Psoas muscle (tissue), 7 donors: ENCODE measurements at regions not wholly inside any gene's neighbourhood (a gene's known extent, or its start where the extent isn't known, plus 50 kb on each side); places are given as distances from the start of the nearest gene placed in this dataset.

ENCODE experiments used
- ATAC-seq, 4 donors: fragments of 200-7000 bp; cut with Tn5 transposase; one replicate each; pipeline ENCODE4 v1.9.1; 2020; ENCODE audit warnings: moderate library complexity in 3 of 4, mild to moderate bottlenecking in 2 of 4
- DNase-seq, 2 donors: peaks; one replicate each; pipeline ENCODE4 v3.0.0-alpha.2; 2020
- H3K27ac ChIP-seq: fragments of 200-600 bp; one replicate; pipeline ENCODE4 v1.8.0; 2022
- H3K27me3 ChIP-seq, 3 donors: fragments of 200-600 bp in 1 of 3; one replicate each; pipeline versions ENCODE4 v1.6.1 to v1.8.0; 2013 to 2022; ENCODE audit warnings: low read length in 2 of 3, mild to moderate bottlenecking in 2 of 3, moderate library complexity in 1 of 3; ENCODE audit not compliant: insufficient read depth in 3 of 3
- H3K36me3 ChIP-seq, 2 donors: fragments of 200-600 bp in 1 of 2; one replicate each; pipeline versions ENCODE4 v1.6.1 to v1.8.0; 2013 to 2022; ENCODE audit warnings: low read depth in 1 of 2, mild to moderate bottlenecking in 1 of 2, moderate library complexity in 1 of 2; ENCODE audit not compliant: insufficient read depth in 1 of 2
- H3K4me1 ChIP-seq: fragments of 200-600 bp; one replicate; pipeline ENCODE4 v1.8.0; 2022
- H3K4me3 ChIP-seq: fragments of 200-600 bp; one replicate; pipeline ENCODE4 v1.8.0; 2022; ENCODE audit warnings: mild to moderate bottlenecking
- H3K9me3 ChIP-seq: fragments of 200-600 bp; one replicate; pipeline ENCODE4 v1.8.0; 2022
- CTCF ChIP-seq: fragments of 200-600 bp; IDR thresholded peaks from one replicate; pipeline ENCODE4 v1.8.0; 2022; ENCODE audit warnings: antibody characterized with exemption
- WGBS, 3 donors: extraction: QIAGEN DNeasy Blood & Tissue Kit; methylation state at CpG; one replicate each; pipeline versions ENCODE4 v1.1.6 to v1.1.7; 2013; 5-methylcytosine and 5-hydroxymethylcytosine counted together
- intact Hi-C, 2 donors: fragments of 100-400 bp; cut with DNase I; formaldehyde crosslinking; loops; one replicate each; pipeline versions ENCODE4 v1.11.0 to v1.14.2; 2022
- donor health status: healthy with polysubstance abuse.
- donor health status: DM: no; HTN: no; CAD: no; lungs with moderate emphysema.
- donor health status: Bipolar disorder and iron deficiency.
- donor health status: healthy.
- donor health status: DM: yes; HTN: yes; CAD: no.
- donor health status: DM: no; HTN: no; CAD: no.
- donor health status: DM: yes; HTN: yes; CAD: no.

- DNase-seq, result no peak
- H3K36me3 ChIP-seq, result no peaks in the 10 kb centered on the region
- ATAC-seq, result no peak
- no peak overlapping the region for H3K4me3 ChIP-seq
- H3K27ac ChIP-seq, result peak overlapping the region; percentile 96
- no peaks in the 10 kb centered on the region for H3K27me3 ChIP-seq
- WGBS, 3 donors, result 44 to 67% (median 55%) methylated on average over 5 of the region's 5 CpGs
- H3K9me3 ChIP-seq, result no peaks in the 10 kb centered on the region
- no peak for TF ChIP-seq CTCF
- intact Hi-C loops, result loop anchor here (5.0 to 10.0 kb wide), 2 partner anchors 41 to 308 kb away; no protein-coding TSS in a partner anchor
- peaks cover 64% of the 10 kb centered on the region for H3K4me1 ChIP-seq
Measured at GRCh38 chr5:173456751-173457171, 128.5 kb upstream of the STC2 start.

DNA sequence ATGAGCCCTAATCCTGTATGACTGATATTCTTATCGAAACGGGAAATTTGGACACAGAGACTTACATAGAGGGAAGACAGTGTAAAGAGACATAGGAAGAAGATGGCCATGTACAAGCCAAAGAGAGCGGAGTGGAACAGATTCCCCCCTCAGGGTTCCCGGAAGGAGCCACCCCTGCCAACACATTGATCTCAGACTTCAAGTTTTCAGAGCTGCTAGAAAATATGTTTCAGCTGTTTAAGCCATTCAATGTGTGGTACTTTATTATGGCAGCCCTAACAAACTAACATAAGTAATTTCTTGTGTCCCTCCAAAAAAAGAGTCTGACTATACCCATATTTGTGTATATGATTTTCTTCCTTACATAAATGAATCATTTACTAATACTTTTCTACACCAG lies 128.0 kb upstream of the STC2 start:
- peaks cover 70% of the 10 kb centered on the region for H3K4me1 ChIP-seq
- no peak overlapping the region for H3K4me3 ChIP-seq
- WGBS, 3 donors, result 72 to 85% (median 73%) methylated on average over 4 of the region's 4 CpGs
- intact Hi-C loops, result loop anchor here (5.0 to 10.0 kb wide), 2 partner anchors 41 to 309 kb away; no protein-coding TSS in a partner anchor
- DNase-seq (no peak), ATAC-seq (no peak)
- TF ChIP-seq CTCF, result no peak
- no peaks in the 10 kb centered on the region for H3K27me3 ChIP-seq
- no peaks in the 10 kb centered on the region for H3K36me3 ChIP-seq
- H3K27ac ChIP-seq, result peak overlapping the region; percentile 96
- H3K9me3 ChIP-seq, result no peaks in the 10 kb centered on the region

DNA sequence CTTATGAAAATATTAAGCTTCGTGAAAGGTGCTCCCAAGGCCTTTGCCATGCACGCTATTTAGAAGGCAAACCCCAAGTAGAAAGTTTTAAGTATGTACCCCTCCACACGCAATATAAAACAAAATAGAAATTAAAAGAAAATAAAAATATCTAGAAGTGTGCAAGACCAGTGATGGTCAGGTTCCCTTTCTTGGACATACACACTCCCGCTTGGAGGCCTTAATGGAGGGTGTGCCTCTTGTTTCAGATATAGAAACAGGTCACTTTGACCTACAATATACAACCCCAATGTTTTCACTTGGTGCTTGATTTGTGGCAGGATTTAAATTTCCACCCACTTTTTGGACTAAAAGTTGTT lies 127.4 kb upstream of the STC2 start:
- H3K4me1 ChIP-seq, result peaks cover 70% of the 10 kb centered on the region
- 56 to 82% (median 59%) methylated on average over 4 of the region's 4 CpGs for WGBS, 3 donors
- no peaks in the 10 kb centered on the region for H3K27me3 ChIP-seq
- peak overlapping the region; percentile 96 for H3K27ac ChIP-seq
- TF ChIP-seq CTCF, result no peak
- H3K9me3 ChIP-seq, result no peaks in the 10 kb centered on the region
- DNase-seq (no peak), ATAC-seq (peak in 1 of 4 donors; percentile 4)
- H3K4me3 ChIP-seq, result no peak overlapping the region
- intact Hi-C loops, result loop anchor here (5.0 to 10.0 kb wide), 2 partner anchors 42 to 309 kb away; no protein-coding TSS in a partner anchor
- no peaks in the 10 kb centered on the region for H3K36me3 ChIP-seq

DNA sequence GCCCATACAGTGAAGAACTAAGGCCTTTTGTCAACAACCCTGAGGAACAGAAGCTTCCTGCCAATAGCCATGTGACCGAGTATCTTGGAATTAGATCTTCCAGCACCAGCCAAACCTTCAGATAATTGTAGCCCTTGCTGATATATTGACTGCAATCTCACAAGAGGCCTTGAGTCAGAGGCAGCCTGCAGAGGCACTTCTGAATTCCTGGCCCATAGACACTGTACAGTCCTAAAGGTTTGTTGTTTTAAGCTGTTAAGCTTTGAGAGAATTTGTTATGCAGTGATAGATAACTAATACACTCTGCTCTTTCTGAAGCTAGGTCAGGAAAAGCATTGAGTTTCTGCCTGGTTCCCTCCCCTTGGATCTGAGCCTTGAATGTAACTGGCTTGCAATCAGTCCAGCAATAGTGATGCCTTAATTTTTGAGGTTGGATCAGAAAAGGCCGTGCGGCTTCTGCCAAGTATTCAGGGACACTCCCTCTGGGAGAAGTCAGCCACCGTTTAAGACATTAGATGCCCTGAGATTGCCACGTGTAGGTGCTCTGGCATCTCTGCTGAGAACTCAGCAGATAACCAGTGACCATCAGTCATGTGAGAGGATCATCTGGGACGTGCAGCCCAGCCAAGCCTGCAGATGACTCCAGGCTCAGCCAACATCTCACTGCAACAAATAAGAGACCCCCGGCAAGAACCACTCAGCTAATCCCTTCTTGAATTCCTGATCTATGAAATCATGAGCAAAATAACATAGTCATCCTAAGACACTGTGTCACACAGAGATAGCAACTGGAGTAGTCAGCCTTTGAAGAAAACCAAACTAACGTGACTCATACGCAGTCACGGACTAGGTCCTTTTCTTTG lies 126.8 kb upstream of the STC2 start:
- no peaks in the 10 kb centered on the region for H3K27me3 ChIP-seq
- TF ChIP-seq CTCF, result no peak
- no peaks in the 10 kb centered on the region for H3K9me3 ChIP-seq
- 24 to 41% (median 28%) methylated on average over 10 of the region's 10 CpGs for WGBS, 3 donors
- DNase-seq, result peak; percentile 80 to 87
- H3K36me3 ChIP-seq, result no peaks in the 10 kb centered on the region
- ATAC-seq, result peak; percentile 79 to 85 (median 83)
- H3K27ac ChIP-seq, result peak overlapping the region; percentile 96
- peaks cover 70% of the 10 kb centered on the region for H3K4me1 ChIP-seq
- intact Hi-C loops, result loop anchor here (1.0 to 10.0 kb wide), 4 partner anchors 42 to 310 kb away; no protein-coding TSS in a partner anchor
- no peak overlapping the region for H3K4me3 ChIP-seq
